ENCODE measurements at regions not wholly inside any gene's neighbourhood (a gene's known extent, or its start where the extent isn't known, plus 50 kb on each side); places are given as distances from the start of the nearest gene placed in this dataset.
A peak's percentile ranks its signal among the peaks of the same experiment; 100 is the strongest.

DNA sequence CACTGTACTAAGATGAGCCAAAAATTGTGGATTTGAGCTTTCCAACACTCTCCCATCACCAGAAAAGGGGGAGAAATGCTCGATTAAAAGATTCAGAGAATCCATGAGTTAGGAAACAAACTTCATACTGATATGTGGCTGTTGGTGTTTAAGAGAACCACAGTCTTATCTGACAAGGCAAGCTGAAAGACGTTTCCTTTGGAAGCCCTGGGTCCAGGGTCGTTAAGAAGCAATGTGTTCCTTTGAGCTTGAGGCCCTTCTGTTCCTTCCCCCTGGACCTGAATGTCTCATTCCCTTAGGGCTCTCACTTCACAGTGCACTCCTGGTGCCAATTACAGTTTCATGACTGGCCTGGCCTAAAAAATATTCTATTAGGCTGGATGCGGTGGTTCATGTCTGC lies 524.8 kb upstream of the PPP2R3A start:
- Histone ChIP-seq H3K4me1 (ENCODE audit: control insufficient read depth, insufficient read depth, low read length) (no peaks in the 10 kb centered on the region), H3K36me3 (ENCODE audit: control insufficient read depth, insufficient read depth, low read length) (no peaks in the 10 kb centered on the region), H3K27me3 (ENCODE audit: control insufficient read depth, insufficient read depth, low read length) (no peaks in the 10 kb centered on the region), H3K9ac (ENCODE audit: low read depth, low read length) (no peak overlapping the region), H3K9me3 (ENCODE audit: control insufficient read depth, insufficient read depth, low read length) (no peaks in the 10 kb centered on the region), H3K4me3 (ENCODE audit: low read depth, low read length) (no peak overlapping the region), H3K27ac (ENCODE audit: low read depth, low read length) (no peak overlapping the region)

DNA sequence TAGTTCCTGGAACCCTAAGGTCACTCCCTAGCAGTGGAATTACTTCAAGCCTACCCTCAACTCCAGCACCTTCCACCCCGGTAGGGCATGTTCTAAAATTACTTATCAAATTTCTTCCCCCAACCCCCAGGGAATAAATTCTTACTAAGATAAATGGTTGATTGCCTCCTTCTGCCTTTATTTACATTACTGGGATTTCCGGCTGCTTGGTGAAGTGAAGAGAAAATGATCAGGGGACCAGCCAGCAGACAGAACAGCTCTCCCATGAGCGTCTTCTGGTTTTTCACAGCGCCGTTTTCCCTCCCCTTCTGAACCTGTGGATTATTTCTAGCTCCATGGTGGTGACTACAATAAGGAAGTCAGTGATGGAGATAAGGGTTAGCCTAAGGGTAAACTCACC lies 521.5 kb upstream of the PPP2R3A start:
- Histone ChIP-seq H3K4me1 (ENCODE audit: control insufficient read depth, insufficient read depth, low read length) (no peaks in the 10 kb centered on the region), H3K36me3 (ENCODE audit: control insufficient read depth, insufficient read depth, low read length) (no peaks in the 10 kb centered on the region), H3K27me3 (ENCODE audit: control insufficient read depth, insufficient read depth, low read length) (no peaks in the 10 kb centered on the region), H3K27ac (ENCODE audit: low read depth, low read length) (no peak overlapping the region), H3K9ac (ENCODE audit: low read depth, low read length) (no peak overlapping the region), H3K9me3 (ENCODE audit: control insufficient read depth, insufficient read depth, low read length) (no peaks in the 10 kb centered on the region), H3K4me3 (ENCODE audit: low read depth, low read length) (no peak overlapping the region)

DNA sequence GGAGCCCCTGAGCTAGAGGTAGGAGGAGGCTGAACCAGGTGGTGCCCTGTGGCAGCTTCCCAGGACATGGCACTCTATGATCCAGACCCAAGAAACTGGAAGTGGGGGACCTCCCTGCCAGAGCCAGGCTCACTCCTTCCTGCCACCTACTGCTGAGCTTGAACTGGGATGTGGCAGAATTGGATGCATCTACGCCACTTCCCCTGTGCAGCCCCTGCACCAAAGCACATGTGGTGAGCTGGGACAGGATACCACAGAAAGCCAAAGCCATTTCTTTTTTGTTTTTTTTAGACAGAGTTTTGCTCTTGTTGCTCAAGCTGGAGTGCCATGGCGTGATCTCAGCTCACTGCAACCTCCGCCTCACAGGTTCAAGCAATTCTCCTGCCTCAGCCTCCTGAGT lies 518.0 kb upstream of the PPP2R3A start:
- Histone ChIP-seq H3K36me3 (ENCODE audit: control insufficient read depth, insufficient read depth, low read length) (no peaks in the 10 kb centered on the region), H3K27me3 (ENCODE audit: control insufficient read depth, insufficient read depth, low read length) (no peaks in the 10 kb centered on the region), H3K9me3 (ENCODE audit: control insufficient read depth, insufficient read depth, low read length) (no peaks in the 10 kb centered on the region), H3K4me1 (ENCODE audit: control insufficient read depth, insufficient read depth, low read length) (no peaks in the 10 kb centered on the region), H3K9ac (ENCODE audit: low read depth, low read length) (no peak overlapping the region), H3K4me3 (ENCODE audit: low read depth, low read length) (no peak overlapping the region), H3K27ac (ENCODE audit: low read depth, low read length) (no peak overlapping the region)

DNA sequence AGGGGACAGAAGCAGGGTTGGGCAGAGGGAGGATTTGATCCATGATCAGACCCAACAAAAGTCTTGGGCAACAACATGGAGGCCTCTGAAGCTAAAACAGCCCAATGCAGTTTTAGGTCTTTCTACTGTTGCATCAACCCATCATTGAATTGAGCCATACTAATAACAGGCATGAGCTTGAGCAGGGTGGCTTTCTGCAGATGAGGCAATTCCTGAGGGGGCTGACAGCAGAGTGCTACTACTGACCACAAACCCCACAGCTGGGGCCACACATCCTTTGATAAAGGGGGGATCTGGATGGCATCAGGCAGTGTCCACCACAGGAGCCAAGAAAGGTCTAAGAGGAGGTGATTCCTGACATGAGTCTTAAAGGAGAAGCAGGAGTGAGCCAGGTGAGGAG lies 517.0 kb upstream of the PPP2R3A start:
- Histone ChIP-seq H3K4me3 (ENCODE audit: low read depth, low read length) (no peak overlapping the region), H3K36me3 (ENCODE audit: control insufficient read depth, insufficient read depth, low read length) (no peaks in the 10 kb centered on the region), H3K27ac (ENCODE audit: low read depth, low read length) (no peak overlapping the region), H3K27me3 (ENCODE audit: control insufficient read depth, insufficient read depth, low read length) (no peaks in the 10 kb centered on the region), H3K9ac (ENCODE audit: low read depth, low read length) (no peak overlapping the region), H3K4me1 (ENCODE audit: control insufficient read depth, insufficient read depth, low read length) (no peaks in the 10 kb centered on the region), H3K9me3 (ENCODE audit: control insufficient read depth, insufficient read depth, low read length) (no peaks in the 10 kb centered on the region)

DNA sequence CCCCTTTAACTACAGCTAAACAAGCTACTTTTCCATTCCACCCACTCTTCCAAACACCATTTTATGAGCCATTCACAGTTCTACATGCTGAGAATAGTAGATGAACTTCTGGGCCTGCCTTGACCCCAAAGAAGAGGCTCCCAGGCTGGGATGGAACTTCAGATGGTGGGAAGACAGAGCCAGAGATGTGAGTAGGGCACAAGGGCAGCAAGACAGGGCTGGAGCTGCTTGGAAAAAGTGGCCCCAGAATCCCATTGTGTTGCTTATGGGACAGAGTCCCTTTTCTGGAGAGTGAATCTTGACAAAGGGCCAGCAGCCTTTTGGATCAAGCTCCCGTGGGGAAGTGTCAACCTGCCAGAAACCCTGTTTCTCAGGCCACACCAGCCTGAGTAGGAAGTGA lies 516.5 kb upstream of the PPP2R3A start:
- Histone ChIP-seq H3K27me3 (ENCODE audit: control insufficient read depth, insufficient read depth, low read length) (no peaks in the 10 kb centered on the region), H3K4me1 (ENCODE audit: control insufficient read depth, insufficient read depth, low read length) (no peaks in the 10 kb centered on the region), H3K36me3 (ENCODE audit: control insufficient read depth, insufficient read depth, low read length) (no peaks in the 10 kb centered on the region), H3K9me3 (ENCODE audit: control insufficient read depth, insufficient read depth, low read length) (no peaks in the 10 kb centered on the region), H3K4me3 (ENCODE audit: low read depth, low read length) (no peak overlapping the region), H3K9ac (ENCODE audit: low read depth, low read length) (no peak overlapping the region), H3K27ac (ENCODE audit: low read depth, low read length) (no peak overlapping the region)

DNA sequence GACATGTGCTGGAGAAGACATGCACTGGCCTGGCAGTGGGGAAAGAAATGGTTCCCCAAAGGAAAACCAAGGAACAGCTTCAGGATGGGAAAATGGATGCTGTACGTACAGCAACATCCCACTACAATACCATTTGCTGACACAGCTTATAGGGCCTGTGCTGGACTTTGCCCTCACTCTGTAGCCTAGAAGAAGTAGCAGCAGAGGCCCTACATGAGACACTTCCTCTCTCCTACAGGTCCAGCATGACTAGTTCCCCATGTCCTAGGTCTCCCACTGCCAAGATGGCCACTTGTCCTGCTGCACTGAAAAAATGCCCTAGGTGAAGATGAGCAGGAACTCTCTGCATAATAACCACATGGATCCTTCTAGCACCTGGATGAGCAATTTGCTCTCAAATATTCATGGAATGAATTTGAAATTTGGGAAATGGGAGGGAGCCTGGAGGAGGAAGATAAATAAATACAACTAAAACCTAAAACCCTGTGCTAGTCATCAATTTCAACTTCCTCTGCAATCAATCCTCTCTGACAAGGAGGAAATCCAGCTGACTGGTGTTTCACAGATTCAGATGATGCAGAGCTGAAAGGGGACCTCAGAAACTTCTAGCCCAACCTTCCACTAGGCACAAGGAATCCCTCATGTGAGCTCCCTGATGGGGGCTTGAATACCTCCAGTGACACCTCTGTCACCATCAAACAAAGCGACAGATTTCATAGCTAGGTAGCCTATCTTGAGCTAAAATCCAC lies 514.3 kb upstream of the PPP2R3A start:
- Histone ChIP-seq H3K36me3 (ENCODE audit: control insufficient read depth, insufficient read depth, low read length) (no peaks in the 10 kb centered on the region), H3K27ac (ENCODE audit: low read depth, low read length) (no peak overlapping the region), H3K9me3 (ENCODE audit: control insufficient read depth, insufficient read depth, low read length) (no peaks in the 10 kb centered on the region), H3K9ac (ENCODE audit: low read depth, low read length) (no peak overlapping the region), H3K27me3 (ENCODE audit: control insufficient read depth, insufficient read depth, low read length) (no peaks in the 10 kb centered on the region), H3K4me1 (ENCODE audit: control insufficient read depth, insufficient read depth, low read length) (peaks cover 8% of the 10 kb centered on the region; the same call in 1 of the 2 replicates), H3K4me3 (ENCODE audit: low read depth, low read length) (no peak overlapping the region)

DNA sequence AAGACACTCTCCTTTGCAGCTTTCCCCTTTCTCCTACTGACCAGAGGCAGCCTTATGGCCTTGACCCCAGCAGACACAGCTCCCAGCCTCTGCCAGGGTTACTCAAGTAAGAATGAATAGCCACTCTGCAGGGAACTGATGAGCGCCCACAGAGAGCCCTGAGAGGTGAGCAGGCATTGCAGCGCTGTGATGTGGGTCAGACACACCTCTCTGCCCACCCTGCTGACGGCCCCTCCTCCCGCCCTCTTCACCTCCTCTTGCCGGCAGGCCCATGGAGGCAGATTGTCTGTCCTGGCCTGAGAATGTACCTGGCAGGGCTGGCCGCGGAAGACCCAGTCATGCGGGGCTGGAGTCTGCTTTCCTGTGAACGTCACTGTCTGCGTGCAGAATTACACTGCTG lies 512.6 kb upstream of the PPP2R3A start:
- no peaks in the 10 kb centered on the region for H3K27me3 ChIP-seq (ENCODE audit: control insufficient read depth, insufficient read depth, low read length)
- no peak overlapping the region for H3K9ac ChIP-seq (ENCODE audit: low read depth, low read length)
- H3K4me3 ChIP-seq (ENCODE audit: low read depth, low read length) = no peak overlapping the region
- no peaks in the 10 kb centered on the region for H3K36me3 ChIP-seq (ENCODE audit: control insufficient read depth, insufficient read depth, low read length)
- H3K9me3 ChIP-seq (ENCODE audit: control insufficient read depth, insufficient read depth, low read length) = no peaks in the 10 kb centered on the region
- no peak overlapping the region for H3K27ac ChIP-seq (ENCODE audit: low read depth, low read length)
- H3K4me1 ChIP-seq (ENCODE audit: control insufficient read depth, insufficient read depth, low read length) = peaks cover 8% of the 10 kb centered on the region; the same call in 1 of the 2 replicates

DNA sequence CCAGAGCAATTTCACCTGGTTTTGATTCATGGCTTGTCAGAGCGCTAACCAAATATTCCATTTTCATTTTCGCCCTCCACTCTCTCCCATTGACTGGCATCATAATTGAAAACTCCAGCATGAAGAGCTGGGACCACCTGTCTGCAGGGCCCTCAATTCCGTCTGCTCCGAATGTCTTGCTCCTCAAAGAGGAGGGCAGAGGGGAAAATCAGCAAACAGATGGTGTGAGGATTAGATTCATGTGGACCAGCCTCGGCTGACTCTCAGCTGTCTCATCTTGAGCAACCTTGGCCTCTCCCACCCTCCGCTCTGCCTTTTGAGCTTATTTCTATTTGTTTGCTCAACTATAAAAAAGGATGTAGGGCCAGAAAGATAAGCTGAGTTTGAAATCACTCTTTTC lies 512.2 kb upstream of the PPP2R3A start:
- Histone ChIP-seq H3K9me3 (ENCODE audit: control insufficient read depth, insufficient read depth, low read length) (no peaks in the 10 kb centered on the region), H3K4me3 (ENCODE audit: low read depth, low read length) (no peak overlapping the region), H3K27me3 (ENCODE audit: control insufficient read depth, insufficient read depth, low read length) (no peaks in the 10 kb centered on the region), H3K9ac (ENCODE audit: low read depth, low read length) (no peak overlapping the region), H3K27ac (ENCODE audit: low read depth, low read length) (no peak overlapping the region), H3K36me3 (ENCODE audit: control insufficient read depth, insufficient read depth, low read length) (no peaks in the 10 kb centered on the region), H3K4me1 (ENCODE audit: control insufficient read depth, insufficient read depth, low read length) (peaks cover 8% of the 10 kb centered on the region; the same call in 1 of the 2 replicates)

DNA sequence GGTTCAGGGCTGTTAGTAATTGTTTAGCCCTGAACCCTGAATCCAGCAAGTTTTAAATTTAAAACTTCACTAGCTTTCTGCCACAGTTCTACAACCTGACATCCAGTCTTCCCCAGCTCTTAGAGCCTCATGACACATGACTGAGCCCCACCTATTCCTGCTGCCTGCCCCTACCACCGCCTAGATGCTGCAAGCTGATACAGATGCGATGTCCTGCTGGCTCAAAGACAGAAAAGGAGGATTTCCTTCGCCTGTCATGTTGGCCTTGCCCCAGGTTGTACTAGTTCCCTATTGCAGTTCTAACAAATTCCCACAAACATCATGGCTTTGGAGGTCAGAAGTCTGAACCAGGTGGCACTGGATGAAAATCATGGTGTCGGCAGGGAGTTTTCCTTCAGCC lies 510.6 kb upstream of the PPP2R3A start:
- no peak overlapping the region for H3K4me3 ChIP-seq (ENCODE audit: low read depth, low read length)
- H3K36me3 ChIP-seq (ENCODE audit: control insufficient read depth, insufficient read depth, low read length) = no peaks in the 10 kb centered on the region
- H3K9ac ChIP-seq (ENCODE audit: low read depth, low read length) = no peak overlapping the region
- H3K27ac ChIP-seq (ENCODE audit: low read depth, low read length) = no peak overlapping the region
- H3K9me3 ChIP-seq (ENCODE audit: control insufficient read depth, insufficient read depth, low read length) = no peaks in the 10 kb centered on the region
- H3K4me1 ChIP-seq (ENCODE audit: control insufficient read depth, insufficient read depth, low read length) = peaks cover 8% of the 10 kb centered on the region; the same call in 1 of the 2 replicates
- H3K27me3 ChIP-seq (ENCODE audit: control insufficient read depth, insufficient read depth, low read length) = no peaks in the 10 kb centered on the region

DNA sequence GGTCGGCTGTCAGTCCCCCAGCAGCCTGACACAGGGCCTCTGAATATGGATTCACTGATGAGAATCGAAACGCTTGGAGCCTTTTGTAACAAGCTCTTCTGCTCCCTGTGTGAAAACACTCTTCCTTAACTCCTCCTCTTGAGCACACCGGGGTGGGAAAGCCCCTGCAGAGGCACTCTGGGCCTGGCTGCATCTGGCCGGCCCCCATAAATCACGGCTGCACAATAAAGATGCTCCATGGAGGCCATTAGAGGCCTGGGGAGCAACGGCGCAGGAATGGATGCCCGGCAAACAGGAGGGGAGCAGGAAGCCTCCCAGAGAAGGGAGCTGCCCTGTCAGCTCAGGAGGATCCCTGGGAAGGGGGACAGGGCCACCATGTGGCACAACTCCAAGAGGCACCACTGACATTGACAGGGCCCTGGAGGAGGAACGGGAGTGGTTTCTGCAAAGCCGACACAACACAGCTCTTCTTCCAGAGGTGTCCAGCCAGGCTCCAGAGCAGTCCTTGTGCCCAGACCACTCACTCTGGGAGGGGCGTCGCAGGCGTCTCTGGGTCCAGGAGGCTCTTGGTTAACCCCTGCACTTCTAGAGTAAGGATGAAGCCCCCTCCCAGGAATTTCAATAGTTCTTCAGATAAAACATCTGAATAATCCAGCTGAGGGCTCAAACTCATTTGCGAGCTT lies 509.3 kb upstream of the PPP2R3A start:
- H3K9ac ChIP-seq (ENCODE audit: low read depth, low read length) = no peak overlapping the region
- H3K27me3 ChIP-seq (ENCODE audit: control insufficient read depth, insufficient read depth, low read length) = no peaks in the 10 kb centered on the region

DNA sequence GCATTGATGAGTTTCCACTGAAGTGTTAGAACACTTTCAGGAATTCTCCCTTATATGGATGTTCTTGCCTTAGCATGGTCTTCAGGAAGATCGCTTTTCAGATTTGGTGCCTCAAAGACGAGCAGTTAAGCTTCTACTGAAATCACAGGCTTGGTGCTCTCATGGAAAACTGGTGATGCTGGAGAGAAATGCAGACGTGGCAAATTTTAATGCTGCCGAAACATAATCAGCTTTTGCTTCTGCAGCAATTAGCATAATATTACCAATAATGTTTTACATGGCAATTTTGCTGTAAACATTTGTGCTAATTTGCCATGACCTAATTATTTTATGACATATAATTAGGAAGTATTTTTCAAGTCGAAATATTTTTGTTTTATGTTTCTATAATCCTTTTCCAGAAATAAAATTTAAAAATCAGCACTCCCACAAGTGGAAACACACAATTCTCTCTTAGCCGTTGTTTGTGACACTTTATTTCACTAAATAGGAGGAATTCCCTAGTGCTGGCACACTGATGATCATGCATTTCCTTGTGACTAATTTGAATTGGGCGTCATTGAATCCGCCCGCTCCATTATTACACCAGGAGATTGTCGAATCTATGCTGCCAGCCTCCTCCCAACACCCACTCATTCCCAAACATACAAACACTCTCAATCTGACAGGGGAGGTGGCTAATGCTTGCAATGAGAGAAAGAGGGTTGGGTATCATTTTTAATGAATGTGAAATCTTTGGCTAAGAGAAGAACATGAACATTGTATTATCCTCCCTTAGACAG lies 506.8 kb upstream of the PPP2R3A start:
- H3K9me3 ChIP-seq (ENCODE audit: control insufficient read depth, insufficient read depth, low read length) = no peaks in the 10 kb centered on the region
- H3K4me1 ChIP-seq (ENCODE audit: control insufficient read depth, insufficient read depth, low read length) = peaks cover 8% of the 10 kb centered on the region; the same call in 1 of the 2 replicates
- H3K9ac ChIP-seq (ENCODE audit: low read depth, low read length) = no peak overlapping the region
- no peaks in the 10 kb centered on the region for H3K27me3 ChIP-seq (ENCODE audit: control insufficient read depth, insufficient read depth, low read length)
- H3K4me3 ChIP-seq (ENCODE audit: low read depth, low read length) = no peak overlapping the region
- no peaks in the 10 kb centered on the region for H3K36me3 ChIP-seq (ENCODE audit: control insufficient read depth, insufficient read depth, low read length)
- H3K27ac ChIP-seq (ENCODE audit: low read depth, low read length) = no peak overlapping the region

More for the DNA sequence above, 509.3 kb upstream of the PPP2R3A start:
- peak overlapping the region; percentile 14 for H3K27ac ChIP-seq (ENCODE audit: low read depth, low read length)
- H3K9me3 ChIP-seq (ENCODE audit: control insufficient read depth, insufficient read depth, low read length) = no peaks in the 10 kb centered on the region
- H3K4me1 ChIP-seq (ENCODE audit: control insufficient read depth, insufficient read depth, low read length) = peaks cover 8% of the 10 kb centered on the region; the same call in 1 of the 2 replicates
- no peak overlapping the region for H3K4me3 ChIP-seq (ENCODE audit: low read depth, low read length)
- no peaks in the 10 kb centered on the region for H3K36me3 ChIP-seq (ENCODE audit: control insufficient read depth, insufficient read depth, low read length)
